Stimulated activated CD4-positive, alpha-beta T cell treated with anti-CD3 and anti-CD28 coated beads, Interleukin-4, amount 100 ng/mL, for 1 hour (primary cell): ENCODE measurements at regions not wholly inside any gene's neighbourhood (a gene's known extent, or its start where the extent isn't known, plus 50 kb on each side); places are given as distances from the start of the nearest gene placed in this dataset.

Source experiments
- DNase-seq: peaks from one replicate; pipeline ENCODE4 v3.0.0-alpha.2; 2020

DNA sequence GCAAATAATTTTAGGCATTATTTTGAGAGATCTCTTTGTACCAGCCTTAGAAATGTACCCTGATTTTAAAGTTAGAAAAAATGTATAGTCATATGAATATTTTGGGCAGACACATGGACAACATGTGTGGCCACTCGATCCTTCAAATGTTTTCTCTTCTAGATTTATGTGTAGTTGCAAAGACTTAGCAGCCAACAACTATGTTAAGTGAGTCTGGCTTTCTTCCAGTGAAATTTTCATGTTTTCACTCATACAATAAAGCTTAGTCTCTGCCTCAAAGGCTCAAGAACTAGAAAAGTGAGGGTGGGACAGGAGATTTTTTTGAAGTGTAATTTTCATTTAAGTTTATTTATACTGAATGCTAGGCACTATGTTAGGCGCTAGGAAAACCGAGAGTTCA, 207.7 kb upstream of the DACH1 start:
- DNase-seq, result no peak

- no peak for DNase-seq
Measured at GRCh38 chr13:72072261-72072660, 205.3 kb upstream of the DACH1 start.

GRCh38 chr13:72071713-72072112, 204.7 kb upstream of the DACH1 start:
- DNase-seq, result no peak

GRCh38 chr13:72062566-72062965, 195.6 kb upstream of the DACH1 start:
- no peak for DNase-seq

DNA sequence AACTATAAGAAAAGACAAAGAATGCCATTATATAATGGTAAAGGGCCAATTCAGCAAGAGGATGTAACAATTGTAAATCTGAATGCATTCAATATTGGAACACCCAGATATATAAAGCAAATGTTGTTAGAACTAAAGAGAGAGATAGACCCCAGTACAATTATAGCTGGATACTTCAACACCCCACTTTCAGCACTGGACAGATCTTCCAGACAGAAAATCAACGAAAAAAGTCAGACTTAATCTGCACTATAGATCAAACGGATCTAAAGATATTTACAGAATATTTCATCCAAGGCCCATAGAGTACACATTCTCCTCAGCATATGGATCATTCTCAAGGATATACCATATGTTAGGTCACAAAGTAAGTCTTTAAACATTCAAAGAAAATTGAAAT, 194.6 kb upstream of the DACH1 start:
- no peak for DNase-seq

DNA sequence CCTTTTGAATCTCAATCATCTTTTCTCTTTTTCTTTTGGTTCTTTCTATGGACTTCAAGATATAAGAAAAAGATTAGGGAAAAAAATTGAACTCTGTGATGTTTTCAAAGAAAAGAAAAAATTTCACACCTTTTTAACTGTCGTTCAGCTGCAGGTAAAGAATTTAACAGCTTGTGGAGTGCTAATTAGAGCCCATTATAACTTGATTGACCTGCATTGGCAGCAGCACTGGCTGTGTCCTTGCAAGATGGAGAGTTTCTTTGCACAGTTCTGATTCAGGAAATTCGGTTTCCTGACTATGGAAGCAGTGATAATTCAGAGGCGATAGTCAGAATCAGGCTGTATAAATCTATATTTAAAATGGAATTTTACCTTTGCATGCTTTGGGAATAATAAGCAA, 183.2 kb upstream of the DACH1 start:
- no peak for DNase-seq

DNA sequence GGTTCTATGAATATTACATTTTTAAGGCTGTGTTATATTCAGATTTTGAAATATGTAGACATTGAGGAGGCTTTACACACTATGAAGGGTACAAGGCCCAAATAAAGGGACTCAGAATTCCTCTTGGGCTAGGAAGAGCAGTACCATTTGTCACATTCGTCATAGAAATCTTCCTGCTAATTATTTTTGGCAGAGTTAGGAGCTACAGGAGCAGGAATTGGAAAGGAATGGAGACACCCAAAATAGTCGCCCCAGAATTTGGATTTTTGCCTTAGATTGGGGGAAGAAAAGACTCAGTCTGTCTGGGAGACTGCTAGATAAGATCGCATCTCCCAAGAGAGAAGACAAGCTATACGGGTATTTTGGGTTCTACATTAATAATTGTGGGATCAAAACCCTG, 176.4 kb upstream of the DACH1 start:
- DNase-seq, result no peak

GRCh38 chr13:72041165-72041564, 174.2 kb upstream of the DACH1 start:
- no peak for DNase-seq

GRCh38 chr13:72039126-72039525, 172.1 kb upstream of the DACH1 start:
- no peak for DNase-seq

DNA sequence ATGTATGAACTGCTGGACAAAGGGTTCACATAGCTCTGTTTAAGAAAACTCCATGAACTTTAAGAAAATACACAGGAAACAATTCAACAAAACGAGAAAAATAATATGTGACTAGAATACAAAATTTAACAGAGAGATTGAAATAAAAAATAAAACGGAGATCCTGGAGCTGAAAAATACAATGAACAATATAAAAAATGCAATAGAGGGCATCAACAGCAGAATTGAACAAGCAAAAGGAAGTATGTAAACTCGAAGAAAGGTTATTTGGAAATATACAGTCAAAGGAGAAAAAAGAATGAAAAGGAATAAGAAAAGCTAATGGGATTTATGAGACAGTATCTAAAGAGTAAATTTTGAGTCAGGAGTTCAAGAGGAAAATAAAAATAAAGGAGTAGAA, 163.0 kb upstream of the DACH1 start:
- no peak for DNase-seq

GRCh38 chr13:72025836-72026235, 158.8 kb upstream of the DACH1 start:
- DNase-seq, result no peak

GRCh38 chr13:72023895-72024294, 156.9 kb upstream of the DACH1 start:
- no peak for DNase-seq

DNA sequence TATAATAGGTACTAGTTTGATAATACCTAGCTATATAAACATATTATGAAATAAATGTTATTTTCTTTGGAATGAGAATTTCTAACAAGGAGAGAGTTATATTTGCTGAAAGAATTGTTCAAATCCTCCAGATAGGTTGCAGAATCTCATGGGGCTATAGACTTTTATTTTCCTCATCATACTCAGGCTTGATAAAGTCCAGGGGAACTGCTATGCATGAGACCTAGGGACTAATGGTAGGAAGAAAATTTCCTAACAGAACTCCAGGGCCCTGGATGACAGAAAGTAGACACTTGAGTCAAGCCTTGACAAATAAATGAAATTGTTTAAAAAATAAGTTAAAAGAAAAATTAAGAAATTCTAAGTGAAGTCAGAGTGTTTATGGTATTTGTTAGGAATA, 138.5 kb upstream of the DACH1 start:
- DNase-seq, result no peak

- no peak for DNase-seq
Measured at GRCh38 chr13:72004784-72005374, 137.9 kb upstream of the DACH1 start.

DNA sequence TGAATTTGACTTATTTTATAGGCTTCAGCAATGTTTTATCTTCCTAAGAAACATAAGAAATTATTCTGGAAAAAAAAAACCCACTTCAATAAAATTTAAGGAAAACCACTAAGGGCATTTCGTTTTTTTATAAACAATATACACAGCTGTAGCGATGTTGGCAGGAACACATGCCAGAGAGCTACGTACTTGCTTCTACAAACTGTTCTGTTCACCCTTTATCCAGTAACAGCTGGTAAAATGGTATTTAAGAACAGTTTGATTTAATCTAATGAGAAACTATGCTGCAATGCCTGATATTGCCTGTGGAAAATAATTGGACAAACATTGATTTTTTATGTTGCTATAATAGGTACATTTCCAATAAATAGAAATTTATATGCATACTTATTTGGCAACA, 137.2 kb upstream of the DACH1 start:
- no peak for DNase-seq

- DNase-seq, result no peak
Measured at GRCh38 chr13:71998223-71998622, 131.2 kb upstream of the DACH1 start.

- no peak for DNase-seq
Measured at GRCh38 chr13:71979616-71980015, 112.6 kb upstream of the DACH1 start.

GRCh38 chr13:71977028-71977427, 110.0 kb upstream of the DACH1 start:
- no peak for DNase-seq

GRCh38 chr13:71967990-71968389, 101.0 kb upstream of the DACH1 start:
- no peak for DNase-seq

DNA sequence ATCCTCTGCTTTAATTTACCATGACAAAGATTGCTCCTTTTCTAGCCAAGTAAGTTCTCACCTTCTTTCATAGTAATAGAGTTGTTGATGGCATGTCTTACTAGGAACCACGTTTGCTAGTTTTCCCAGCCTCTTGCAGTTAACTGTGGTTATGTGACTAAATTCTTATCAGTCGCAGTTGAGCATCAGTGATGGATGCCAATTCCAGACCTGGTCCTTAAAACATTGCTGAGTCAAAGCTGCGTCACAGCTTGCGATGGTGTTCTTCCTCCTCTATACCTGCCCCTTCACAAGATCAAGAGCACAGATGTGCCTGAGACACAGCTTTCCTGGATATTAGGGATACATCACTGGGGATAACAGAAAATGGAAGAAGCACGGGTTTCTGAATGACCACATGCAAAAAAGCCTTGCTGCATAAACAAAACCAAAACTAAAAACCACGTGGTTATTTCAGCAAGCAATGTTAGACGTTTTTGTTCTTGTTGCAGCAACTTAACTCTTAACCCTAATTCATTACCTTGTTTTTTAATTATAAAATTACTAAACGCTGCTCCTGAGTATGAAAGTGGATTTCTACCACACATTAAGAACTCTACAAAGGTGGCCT, 97.6 kb upstream of the DACH1 start:
- DNase-seq, result no peak

GRCh38 chr13:71962735-71963134, 95.7 kb upstream of the DACH1 start:
- no peak for DNase-seq

- DNase-seq, result no peak
Measured at GRCh38 chr13:71962126-71962525, 95.1 kb upstream of the DACH1 start.

- no peak for DNase-seq
Measured at GRCh38 chr13:71949441-71949840, 82.4 kb upstream of the DACH1 start.

GRCh38 chr13:71939186-71939585, 72.2 kb upstream of the DACH1 start:
- no peak for DNase-seq

DNA sequence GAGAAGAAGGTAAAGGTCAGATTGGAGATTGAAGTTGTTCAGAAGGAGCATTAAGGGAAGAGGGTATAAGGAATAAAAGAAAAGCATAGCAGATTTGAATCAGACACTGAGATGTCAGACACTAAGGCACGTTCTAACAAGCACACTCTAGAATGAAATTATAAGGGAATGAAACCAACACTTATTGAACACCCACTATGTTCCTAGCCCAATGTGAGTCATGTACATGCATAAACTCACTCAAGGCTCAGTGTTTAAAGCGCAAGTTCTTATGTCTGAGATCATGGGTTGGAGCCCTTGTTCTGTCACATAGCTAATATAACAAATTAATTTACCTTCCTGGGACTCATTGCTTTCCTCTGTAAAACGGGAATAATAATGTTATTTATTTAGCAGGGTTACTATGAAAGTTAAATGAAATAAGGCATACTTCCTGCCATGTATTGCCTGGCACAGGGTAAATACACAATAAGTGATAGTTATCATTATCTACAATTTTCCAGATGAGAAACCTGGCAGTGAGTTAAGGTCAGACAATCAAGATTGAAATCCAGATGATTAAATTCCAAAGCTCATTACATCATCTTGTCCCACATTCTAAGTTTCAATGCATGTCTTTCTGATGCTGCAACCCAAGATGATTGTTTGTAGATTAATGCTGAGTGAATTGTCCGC, 68.3 kb upstream of the DACH1 start:
- no peak for DNase-seq
